Kidney epithelial cell (primary cell): ENCODE measurements at regions not wholly inside any gene's neighbourhood (a gene's known extent, or its start where the extent isn't known, plus 50 kb on each side); places are given as distances from the start of the nearest gene placed in this dataset.

Experiments used
- DNase-seq: peaks from one replicate; pipeline ENCODE4 v3.0.0-alpha.2; 2010; ENCODE audit warnings: low read depth
- H3K27me3 ChIP-seq: 2 replicates; pipeline ENCODE4 v1.6.0; 2011; ENCODE audit warnings: low read length; ENCODE audit not compliant: control insufficient read depth, insufficient read depth
- H3K36me3 ChIP-seq: 2 replicates; pipeline ENCODE4 v1.5.1; 2011; ENCODE audit warnings: low read length; ENCODE audit not compliant: control insufficient read depth, insufficient read depth
- H3K4me3 ChIP-seq: 2 replicates; pipeline ENCODE4 v1.5.1; 2011; ENCODE audit warnings: low read depth, mild to moderate bottlenecking, control low read depth, low read length
- TF ChIP-seq, protein P1 (sequence below): IDR thresholded peaks from 2 replicates; pipeline ENCODE4 v1.5.1; 2011; ENCODE audit warnings: mild to moderate bottlenecking, moderate library complexity, low read length, control low read depth, inconsistent platforms; ENCODE audit not compliant: insufficient read depth, poor library complexity, severe bottlenecking

DNA sequence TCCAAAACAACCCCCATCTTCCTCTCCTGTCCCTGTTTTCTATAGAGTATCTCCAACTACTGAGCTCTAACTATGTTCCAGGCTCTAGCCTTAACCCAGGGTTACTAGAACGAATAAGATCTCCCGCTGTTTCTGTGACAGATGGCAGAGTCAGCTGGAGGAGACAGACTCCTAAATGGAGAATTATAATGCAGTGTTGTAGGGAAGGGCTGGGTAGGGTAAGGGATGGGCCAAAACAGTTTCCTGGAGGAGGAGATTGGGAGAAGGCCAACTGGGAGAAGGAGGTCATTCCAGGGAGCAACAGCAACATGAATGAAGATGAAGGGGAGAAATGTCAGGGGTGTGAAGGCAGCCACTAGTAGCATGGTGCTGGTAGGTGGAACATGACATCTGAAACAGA, 73.4 kb upstream of the ANO4 start:
- TF ChIP-seq, protein P1, sequence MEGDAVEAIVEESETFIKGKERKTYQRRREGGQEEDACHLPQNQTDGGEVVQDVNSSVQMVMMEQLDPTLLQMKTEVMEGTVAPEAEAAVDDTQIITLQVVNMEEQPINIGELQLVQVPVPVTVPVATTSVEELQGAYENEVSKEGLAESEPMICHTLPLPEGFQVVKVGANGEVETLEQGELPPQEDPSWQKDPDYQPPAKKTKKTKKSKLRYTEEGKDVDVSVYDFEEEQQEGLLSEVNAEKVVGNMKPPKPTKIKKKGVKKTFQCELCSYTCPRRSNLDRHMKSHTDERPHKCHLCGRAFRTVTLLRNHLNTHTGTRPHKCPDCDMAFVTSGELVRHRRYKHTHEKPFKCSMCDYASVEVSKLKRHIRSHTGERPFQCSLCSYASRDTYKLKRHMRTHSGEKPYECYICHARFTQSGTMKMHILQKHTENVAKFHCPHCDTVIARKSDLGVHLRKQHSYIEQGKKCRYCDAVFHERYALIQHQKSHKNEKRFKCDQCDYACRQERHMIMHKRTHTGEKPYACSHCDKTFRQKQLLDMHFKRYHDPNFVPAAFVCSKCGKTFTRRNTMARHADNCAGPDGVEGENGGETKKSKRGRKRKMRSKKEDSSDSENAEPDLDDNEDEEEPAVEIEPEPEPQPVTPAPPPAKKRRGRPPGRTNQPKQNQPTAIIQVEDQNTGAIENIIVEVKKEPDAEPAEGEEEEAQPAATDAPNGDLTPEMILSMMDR = no peak
- no peak for DNase-seq
- Histone ChIP-seq H3K36me3 (no peaks in the 10 kb centered on the region), H3K27me3 (peaks cover 18% of the 10 kb centered on the region), H3K4me3 (no peak overlapping the region)

DNA sequence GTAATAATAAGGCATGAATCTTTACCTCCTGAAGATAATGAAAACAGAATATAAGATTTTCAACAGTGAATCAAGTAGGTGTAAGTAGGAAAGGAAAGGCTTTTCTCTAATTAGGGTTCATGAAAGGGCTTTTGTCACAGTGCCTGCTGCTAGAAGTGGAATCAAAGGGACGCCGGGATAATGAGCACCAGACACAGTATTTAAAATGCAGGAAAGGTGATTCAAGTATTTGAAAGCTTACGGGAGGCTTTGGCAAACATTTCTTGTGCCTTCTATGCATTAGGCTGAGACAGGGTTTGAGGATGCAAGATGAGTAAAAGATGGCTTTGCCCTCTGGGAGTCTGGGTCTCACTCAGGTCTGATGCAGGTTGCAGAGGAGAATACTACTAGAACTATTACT, 70.5 kb upstream of the ANO4 start:
- DNase-seq = no peak
- H3K36me3 ChIP-seq = no peaks in the 10 kb centered on the region
- peaks cover 2% of the 10 kb centered on the region for H3K27me3 ChIP-seq
- H3K4me3 ChIP-seq = no peak overlapping the region
- TF ChIP-seq, protein P1 = no peak

DNA sequence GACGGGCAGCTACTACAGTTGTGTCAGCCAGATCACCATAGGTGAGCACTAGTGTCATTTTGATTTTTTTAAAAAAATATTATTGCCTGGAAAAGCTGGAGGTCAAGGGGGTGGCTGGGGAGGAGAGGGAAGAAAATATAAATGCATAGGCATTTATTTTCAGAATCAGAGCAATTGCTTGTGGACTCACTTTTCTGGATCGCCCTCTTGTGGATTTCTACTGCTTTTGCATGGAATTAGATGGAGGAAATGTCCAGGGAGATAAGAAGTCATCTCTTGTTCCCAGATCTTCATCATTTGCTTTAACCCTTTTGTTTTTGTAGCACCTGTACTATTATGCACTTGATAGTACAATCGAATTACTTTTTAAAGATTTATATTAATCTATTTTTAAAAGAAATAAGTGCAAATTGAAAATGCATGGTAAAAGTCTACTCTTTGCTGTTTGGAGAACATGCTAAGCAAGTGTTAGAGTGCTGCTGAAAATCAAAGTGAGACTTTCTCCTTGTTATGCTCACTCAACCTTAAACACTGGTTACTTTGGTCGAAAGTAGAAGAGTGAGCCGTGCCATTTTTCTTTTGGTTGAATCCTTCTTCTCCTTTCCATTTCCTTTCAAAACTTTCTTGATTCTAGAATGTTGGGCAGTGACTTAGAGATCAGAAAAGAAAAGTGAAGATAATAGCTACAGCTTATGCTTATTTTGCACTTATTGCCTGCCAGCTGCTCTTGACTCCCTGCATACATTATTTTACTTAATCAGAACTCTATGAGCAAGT, 60.6 kb upstream of the ANO4 start:
- H3K4me3 ChIP-seq = no peak overlapping the region
- TF ChIP-seq, protein P1 = peak; percentile 71
- no peak for DNase-seq
- no peaks in the 10 kb centered on the region for H3K27me3 ChIP-seq
- no peaks in the 10 kb centered on the region for H3K36me3 ChIP-seq

DNA sequence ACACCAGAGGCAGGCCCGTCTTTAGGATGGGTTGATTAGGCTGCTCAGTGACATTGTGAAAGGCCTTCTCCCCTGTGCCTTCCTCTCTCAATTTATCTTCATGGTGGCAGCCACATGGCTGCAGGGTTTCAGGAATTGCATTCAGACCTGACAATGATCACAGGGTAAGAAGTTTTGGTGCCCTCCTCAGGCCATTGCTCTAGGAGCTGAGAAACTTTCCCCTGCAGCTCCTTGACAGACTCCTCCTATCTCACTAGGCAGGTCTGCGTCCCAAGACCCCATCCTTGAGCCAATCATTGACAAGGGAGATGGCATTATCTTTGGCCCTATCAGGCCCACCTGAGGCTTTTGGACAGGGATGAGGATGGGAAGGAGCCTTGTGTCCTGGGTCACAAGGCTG, 57.4 kb upstream of the ANO4 start:
- TF ChIP-seq, protein P1 = no peak
- no peak overlapping the region for H3K4me3 ChIP-seq
- H3K36me3 ChIP-seq = no peaks in the 10 kb centered on the region
- no peak for DNase-seq
- H3K27me3 ChIP-seq = no peaks in the 10 kb centered on the region

DNA sequence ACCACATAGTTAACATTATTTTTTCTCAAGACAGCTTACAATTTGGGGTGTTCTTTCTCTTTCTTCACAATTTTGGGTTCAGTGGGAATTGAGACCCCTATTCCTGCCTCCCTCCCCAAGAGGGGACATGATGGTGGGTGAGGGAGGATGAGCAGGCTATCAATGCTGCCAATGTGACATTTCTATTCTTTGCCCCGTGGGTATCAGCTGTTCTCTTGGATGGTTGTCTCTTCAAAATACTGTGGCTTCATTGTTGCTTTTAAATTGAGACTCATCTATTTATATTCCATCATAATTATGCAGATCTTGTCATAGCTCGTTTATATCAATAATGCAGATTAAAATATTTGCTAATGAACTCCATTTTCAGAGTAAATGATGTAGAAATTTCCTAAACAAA, 56.5 kb upstream of the ANO4 start:
- no peaks in the 10 kb centered on the region for H3K27me3 ChIP-seq
- DNase-seq = no peak
- H3K4me3 ChIP-seq = no peak overlapping the region
- H3K36me3 ChIP-seq = no peaks in the 10 kb centered on the region
- TF ChIP-seq, protein P1 = no peak
